ENCODE measurements at regions not wholly inside any gene's neighbourhood (a gene's known extent, or its start where the extent isn't known, plus 50 kb on each side); places are given as distances from the start of the nearest gene placed in this dataset.

DNA sequence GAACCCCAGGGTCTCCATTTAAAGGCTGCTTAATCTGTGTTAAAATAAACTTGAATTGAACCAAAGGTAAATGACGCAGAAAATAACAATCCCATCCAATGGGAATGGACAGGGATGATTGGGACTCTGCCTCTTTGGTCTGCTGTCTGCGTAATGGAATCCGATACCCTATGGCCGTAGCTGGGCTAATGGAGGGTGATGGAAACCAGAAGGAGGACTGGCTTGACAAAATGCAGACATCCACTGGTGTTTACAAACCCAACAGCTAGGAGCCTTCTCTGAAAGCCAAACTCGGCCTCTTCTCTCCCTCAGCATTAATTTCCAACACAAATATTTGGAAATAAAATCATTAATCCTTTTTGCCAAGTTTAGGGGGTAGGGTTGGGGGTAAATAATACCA lies 162.2 kb upstream of the CHST15 start:
- Histone ChIP-seq H3K23ac (ENCODE audit: low read depth, low read length) (no peak overlapping the region), H2AK9ac (replicated peaks; ENCODE audit: low read depth, low read length, poor library complexity) (no peak overlapping the region), H2BK120ac (ENCODE audit: low read depth, low read length) (no peak overlapping the region), H4K8ac (ENCODE audit: low read depth in 2 of 2, low read length in 2 of 2) (no peak overlapping the region), H2BK5ac (ENCODE audit: low read depth, low read length, poor library complexity, severe bottlenecking) (no peak overlapping the region), H3K4me2 (ENCODE audit: low read depth, low read length) (no peak overlapping the region), H4K91ac (ENCODE audit: insufficient read depth, low read depth, low read length) (no peak overlapping the region), H3K14ac (replicated peaks; ENCODE audit: low read depth, low read length) (no peak overlapping the region), H2BK15ac (ENCODE audit: low read depth, low read length) (no peak overlapping the region), H4K20me1 (ENCODE audit: insufficient read depth, low read length) (no peaks in the 10 kb centered on the region), H3K27ac (ENCODE audit: insufficient read depth, low read length) (no peak overlapping the region), H3K79me1 (ENCODE audit: low read depth in 1 of 2, low read length in 2 of 2) (no peaks in the 10 kb centered on the region), H3K56ac (ENCODE audit: extremely low read depth, insufficient read depth, low read length) (no peak overlapping the region), H2AK5ac (ENCODE audit: low read depth, low read length) (no peak overlapping the region), H3K4ac (ENCODE audit: low read depth, low read length) (no peak overlapping the region), H3K36me3 (ENCODE audit: control insufficient read depth, insufficient read depth, low read length) (no peaks in the 10 kb centered on the region), H3K9me3 (ENCODE audit: control insufficient read depth, insufficient read depth, low read length) (peaks cover 17% of the 10 kb centered on the region), H3K9ac (ENCODE audit: low read depth, low read length) (no peak overlapping the region), H2AFZ (replicated peaks; ENCODE audit: low read length, poor library complexity) (peak overlapping the region; percentile 21), H3K4me1 (ENCODE audit: control insufficient read depth, insufficient read depth, low read length) (no peaks in the 10 kb centered on the region), H3K27me3 (ENCODE audit: control insufficient read depth, insufficient read depth, low read length) (no peaks in the 10 kb centered on the region), H2BK20ac (ENCODE audit: low read depth, low read length) (no peak overlapping the region), H3K9me1 (ENCODE audit: insufficient read depth, low read length) (no peaks in the 10 kb centered on the region), H3K4me3 (ENCODE audit: insufficient read depth, low read depth, low read length) (no peak overlapping the region), H4K5ac (ENCODE audit: low read depth, low read length) (no peak overlapping the region), H3K18ac (ENCODE audit: low read depth, low read length) (no peak overlapping the region)
- no CpG with 5 or more reads among the region's 5 CpGs for WGBS, 2 experiments (ENCODE audit: extremely low coverage in 2 of 2, insufficient read length in 1 of 2)
- in situ Hi-C loops (cut with MboI; ENCODE audit: low sequenced_read_pairs), result no loop called here
- POLR2A ChIA-PET (ENCODE audit: unreplicated experiment), result no interaction called here
- BruUV-seq (replicated peaks), result no TSS peak
- no peak for DNase-seq
- TF ChIP-seq, protein P1, sequence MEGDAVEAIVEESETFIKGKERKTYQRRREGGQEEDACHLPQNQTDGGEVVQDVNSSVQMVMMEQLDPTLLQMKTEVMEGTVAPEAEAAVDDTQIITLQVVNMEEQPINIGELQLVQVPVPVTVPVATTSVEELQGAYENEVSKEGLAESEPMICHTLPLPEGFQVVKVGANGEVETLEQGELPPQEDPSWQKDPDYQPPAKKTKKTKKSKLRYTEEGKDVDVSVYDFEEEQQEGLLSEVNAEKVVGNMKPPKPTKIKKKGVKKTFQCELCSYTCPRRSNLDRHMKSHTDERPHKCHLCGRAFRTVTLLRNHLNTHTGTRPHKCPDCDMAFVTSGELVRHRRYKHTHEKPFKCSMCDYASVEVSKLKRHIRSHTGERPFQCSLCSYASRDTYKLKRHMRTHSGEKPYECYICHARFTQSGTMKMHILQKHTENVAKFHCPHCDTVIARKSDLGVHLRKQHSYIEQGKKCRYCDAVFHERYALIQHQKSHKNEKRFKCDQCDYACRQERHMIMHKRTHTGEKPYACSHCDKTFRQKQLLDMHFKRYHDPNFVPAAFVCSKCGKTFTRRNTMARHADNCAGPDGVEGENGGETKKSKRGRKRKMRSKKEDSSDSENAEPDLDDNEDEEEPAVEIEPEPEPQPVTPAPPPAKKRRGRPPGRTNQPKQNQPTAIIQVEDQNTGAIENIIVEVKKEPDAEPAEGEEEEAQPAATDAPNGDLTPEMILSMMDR (conservative IDR thresholded peaks at IDR 0.05; ENCODE audit: low read depth, low read length), result no peak
- TF ChIP-seq CHD1 (IDR thresholded peaks at IDR 0.05; ENCODE audit: low read depth, low read length), result no peak
- TF ChIP-seq SMC3 (IDR thresholded peaks at IDR 0.05; ENCODE audit: low read depth, low read length), result no peak
- no peak for TF ChIP-seq MAZ (IDR thresholded peaks at IDR 0.05; ENCODE audit: borderline replicate concordance, low read depth, low read length)
- TF ChIP-seq RCOR1 (IDR thresholded peaks at IDR 0.05; ENCODE audit: insufficient replicate concordance, low read length), result no peak
- TF ChIP-seq MAFK (IDR thresholded peaks at IDR 0.05; ENCODE audit: low read depth, low read length), result no peak
- TF ChIP-seq FOS (IDR thresholded peaks at IDR 0.05; ENCODE audit: low read depth, low read length), result no peak
- TF ChIP-seq NFE2L2 (IDR thresholded peaks at IDR 0.05; ENCODE audit: low read depth, low read length), result no peak
- no peak for TF ChIP-seq CEBPB (IDR thresholded peaks at IDR 0.05; ENCODE audit: low read depth, low read length)
- TF ChIP-seq MXI1 (IDR thresholded peaks at IDR 0.05; ENCODE audit: borderline replicate concordance, low read depth, low read length), result no peak
- TF ChIP-seq RAD21 (IDR thresholded peaks at IDR 0.05; ENCODE audit: low read length), result no peak
- TF ChIP-seq BHLHE40 (IDR thresholded peaks at IDR 0.05; ENCODE audit: low read depth, low read length), result no peak
- TF ChIP-seq RFX5 (IDR thresholded peaks at IDR 0.05; ENCODE audit: low read depth, low read length), result no peak
- TF ChIP-seq, protein P2, sequence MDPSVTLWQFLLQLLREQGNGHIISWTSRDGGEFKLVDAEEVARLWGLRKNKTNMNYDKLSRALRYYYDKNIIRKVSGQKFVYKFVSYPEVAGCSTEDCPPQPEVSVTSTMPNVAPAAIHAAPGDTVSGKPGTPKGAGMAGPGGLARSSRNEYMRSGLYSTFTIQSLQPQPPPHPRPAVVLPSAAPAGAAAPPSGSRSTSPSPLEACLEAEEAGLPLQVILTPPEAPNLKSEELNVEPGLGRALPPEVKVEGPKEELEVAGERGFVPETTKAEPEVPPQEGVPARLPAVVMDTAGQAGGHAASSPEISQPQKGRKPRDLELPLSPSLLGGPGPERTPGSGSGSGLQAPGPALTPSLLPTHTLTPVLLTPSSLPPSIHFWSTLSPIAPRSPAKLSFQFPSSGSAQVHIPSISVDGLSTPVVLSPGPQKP (IDR thresholded peaks at IDR 0.05; ENCODE audit: borderline replicate concordance, low read depth, low read length), result no peak
- TF ChIP-seq POLR2A (IDR thresholded peaks at IDR 0.05; ENCODE audit: low read depth, low read length), result no peak
- no peak for TF ChIP-seq USF2 (IDR thresholded peaks at IDR 0.05; ENCODE audit: low read depth, low read length)
- ATAC-seq (ENCODE audit: low read depth), result no peak
- dilution Hi-C loops (cut with HindIII; ENCODE audit: low sequenced_read_pairs, unreplicated experiment), result no loop called here
- intact Hi-C loops (cut with micrococcal nuclease), result no loop called here
- CTCF ChIA-PET, result no interaction called here
